Lower lobe of right lung (tissue), 2 donors: ENCODE measurements at regions not wholly inside any gene's neighbourhood (a gene's known extent, or its start where the extent isn't known, plus 50 kb on each side); places are given as distances from the start of the nearest gene placed in this dataset.

ENCODE experiments used
- ATAC-seq, 2 donors: fragments of 200-7000 bp; cut with Tn5 transposase; one replicate each; pipeline ENCODE4 v1.9.1; 2020 to 2022; ENCODE audit warnings: mild to moderate bottlenecking in 2 of 2, moderate library complexity in 2 of 2
- DNase-seq: peaks from one replicate; pipeline ENCODE4 v3.0.0-alpha.2; 2020
- H3K27ac ChIP-seq: fragments of 200-600 bp; one replicate; pipeline ENCODE4 v1.8.0; 2022
- H3K27me3 ChIP-seq: fragments of 200-600 bp; one replicate; pipeline ENCODE4 v1.8.0; 2022; ENCODE audit warnings: low read depth
- H3K36me3 ChIP-seq: fragments of 200-600 bp; one replicate; pipeline ENCODE4 v1.8.0; 2022; ENCODE audit warnings: mild to moderate bottlenecking
- H3K4me1 ChIP-seq: fragments of 200-600 bp; one replicate; pipeline ENCODE4 v1.8.0; 2022
- H3K4me3 ChIP-seq: fragments of 200-600 bp; one replicate; pipeline ENCODE4 v1.8.0; 2022; ENCODE audit warnings: mild to moderate bottlenecking
- H3K9me3 ChIP-seq: fragments of 200-600 bp; one replicate; pipeline ENCODE4 v1.8.0; 2022
- intact Hi-C: fragments of 100-400 bp; cut with DNase I; formaldehyde crosslinking; loops from one replicate; pipeline ENCODE4 v1.11.0; 2022
- TF ChIP-seq, protein P1 (sequence below): fragments of 200-600 bp; IDR thresholded peaks from one replicate; pipeline ENCODE4 v1.8.0; 2022; ENCODE audit warnings: antibody characterized with exemption, mild to moderate bottlenecking
- donor health status: DM: no; HTN: yes; CAD: no; lungs with severe emphysema.

DNA sequence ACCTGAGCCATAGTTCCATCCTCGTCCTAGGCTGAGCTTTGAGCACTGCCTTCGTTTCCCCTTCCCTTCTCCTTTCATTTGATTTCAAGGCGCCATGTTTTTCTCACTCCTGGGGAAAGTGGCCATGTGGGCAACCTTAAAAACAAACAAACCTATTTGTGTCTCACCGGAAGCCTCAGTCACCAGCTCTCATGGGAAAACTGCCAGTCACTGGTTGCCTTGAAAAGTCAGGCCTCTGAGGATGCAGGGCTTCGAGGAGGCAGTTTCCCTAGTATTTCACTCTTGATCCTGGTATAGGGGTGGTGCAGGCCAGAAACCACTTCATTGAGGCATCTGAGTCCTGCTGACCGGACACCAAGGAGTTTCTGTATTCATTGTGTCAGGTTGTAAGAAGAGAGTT lies 59.2 kb upstream of the TRIB2 start:
- intact Hi-C loops = no loop called here
- H3K4me3 ChIP-seq = no peak overlapping the region
- no peaks in the 10 kb centered on the region for H3K4me1 ChIP-seq
- H3K36me3 ChIP-seq = no peaks in the 10 kb centered on the region
- no peaks in the 10 kb centered on the region for H3K9me3 ChIP-seq
- TF ChIP-seq, protein P1, sequence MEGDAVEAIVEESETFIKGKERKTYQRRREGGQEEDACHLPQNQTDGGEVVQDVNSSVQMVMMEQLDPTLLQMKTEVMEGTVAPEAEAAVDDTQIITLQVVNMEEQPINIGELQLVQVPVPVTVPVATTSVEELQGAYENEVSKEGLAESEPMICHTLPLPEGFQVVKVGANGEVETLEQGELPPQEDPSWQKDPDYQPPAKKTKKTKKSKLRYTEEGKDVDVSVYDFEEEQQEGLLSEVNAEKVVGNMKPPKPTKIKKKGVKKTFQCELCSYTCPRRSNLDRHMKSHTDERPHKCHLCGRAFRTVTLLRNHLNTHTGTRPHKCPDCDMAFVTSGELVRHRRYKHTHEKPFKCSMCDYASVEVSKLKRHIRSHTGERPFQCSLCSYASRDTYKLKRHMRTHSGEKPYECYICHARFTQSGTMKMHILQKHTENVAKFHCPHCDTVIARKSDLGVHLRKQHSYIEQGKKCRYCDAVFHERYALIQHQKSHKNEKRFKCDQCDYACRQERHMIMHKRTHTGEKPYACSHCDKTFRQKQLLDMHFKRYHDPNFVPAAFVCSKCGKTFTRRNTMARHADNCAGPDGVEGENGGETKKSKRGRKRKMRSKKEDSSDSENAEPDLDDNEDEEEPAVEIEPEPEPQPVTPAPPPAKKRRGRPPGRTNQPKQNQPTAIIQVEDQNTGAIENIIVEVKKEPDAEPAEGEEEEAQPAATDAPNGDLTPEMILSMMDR = no peak
- H3K27ac ChIP-seq = no peak overlapping the region
- DNase-seq (no peak), ATAC-seq (no peak)
- no peaks in the 10 kb centered on the region for H3K27me3 ChIP-seq

GRCh38 chr2:12658310-12658945 lies 58.3 kb upstream of the TRIB2 start:
- ATAC-seq = peak in 1 of 2 donors; percentile 32
- no peak overlapping the region for H3K27ac ChIP-seq
- intact Hi-C loops = no loop called here

DNA sequence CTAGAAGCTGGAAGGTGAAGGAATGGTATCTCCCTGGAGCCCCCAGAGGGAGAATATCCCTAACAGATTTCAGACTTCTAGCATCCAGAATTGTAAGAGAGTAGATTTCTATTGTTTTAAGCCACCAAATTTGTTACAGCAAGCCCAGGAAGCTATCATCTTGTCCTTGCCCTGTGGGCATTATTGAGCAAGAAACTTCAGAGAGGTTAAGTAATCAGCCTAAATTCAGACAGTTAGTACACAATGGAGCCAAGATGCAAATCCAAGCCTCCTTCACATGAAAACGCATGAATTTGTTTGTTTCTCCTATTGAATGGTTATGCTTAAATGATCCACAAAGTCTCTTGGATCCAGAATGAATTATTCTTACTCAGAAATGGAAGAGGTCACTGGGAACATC lies 55.2 kb upstream of the TRIB2 start:
- Histone ChIP-seq H3K27me3 (no peaks in the 10 kb centered on the region), H3K9me3 (peaks cover 10% of the 10 kb centered on the region), H3K4me3 (no peak overlapping the region), H3K36me3 (no peaks in the 10 kb centered on the region), H3K27ac (no peak overlapping the region), H3K4me1 (peaks cover 4% of the 10 kb centered on the region)
- intact Hi-C loops = no loop called here
- DNase-seq (no peak), ATAC-seq (no peak)
- TF ChIP-seq, protein P1 = no peak

More at GRCh38 chr2:12658310-12658945, 58.3 kb upstream of the TRIB2 start:
- Histone ChIP-seq H3K9me3 (no peaks in the 10 kb centered on the region), H3K4me3 (no peak overlapping the region), H3K27me3 (no peaks in the 10 kb centered on the region), H3K36me3 (no peaks in the 10 kb centered on the region), H3K4me1 (no peaks in the 10 kb centered on the region)
- DNase-seq = no peak
- TF ChIP-seq, protein P1 = no peak

GRCh38 chr2:12663306-12664037 lies 53.3 kb upstream of the TRIB2 start:
- Histone ChIP-seq H3K27ac (no peak overlapping the region), H3K4me1 (peaks cover 4% of the 10 kb centered on the region)
- intact Hi-C loops = no loop called here

DNA sequence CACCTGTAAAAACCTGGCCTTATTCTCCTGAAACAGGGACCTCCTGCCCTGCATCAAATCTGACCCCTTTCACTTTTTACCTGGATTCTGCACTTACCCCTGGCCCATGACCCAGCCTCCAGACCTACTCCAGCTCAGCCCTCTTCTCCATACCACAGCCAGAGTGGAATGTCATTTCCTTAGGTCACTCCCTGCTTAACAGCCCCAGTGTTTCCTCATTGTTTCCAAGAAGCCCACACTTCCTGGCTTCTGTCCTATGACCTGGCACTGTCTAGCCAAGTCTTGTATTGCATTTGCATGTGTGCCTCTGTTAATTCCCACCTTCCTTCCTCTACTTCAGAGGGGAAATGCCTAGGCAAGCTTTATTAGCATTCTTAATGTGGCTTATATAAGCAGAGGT lies 51.4 kb upstream of the TRIB2 start:
- H3K4me1 ChIP-seq = peaks cover 4% of the 10 kb centered on the region
- no peaks in the 10 kb centered on the region for H3K27me3 ChIP-seq
- no peak overlapping the region for H3K4me3 ChIP-seq
- intact Hi-C loops = no loop called here
- H3K9me3 ChIP-seq = peaks cover 20% of the 10 kb centered on the region
- DNase-seq (no peak), ATAC-seq (peak; percentile 65 to 66)
- no peaks in the 10 kb centered on the region for H3K36me3 ChIP-seq
- H3K27ac ChIP-seq = no peak overlapping the region
- TF ChIP-seq, protein P1 = no peak

More at GRCh38 chr2:12663306-12664037, 53.3 kb upstream of the TRIB2 start:
- ATAC-seq = peak in 1 of 2 donors; percentile 32
- TF ChIP-seq, protein P1 = no peak
- DNase-seq = no peak
- no peak overlapping the region for H3K4me3 ChIP-seq
- H3K27me3 ChIP-seq = no peaks in the 10 kb centered on the region
- no peaks in the 10 kb centered on the region for H3K36me3 ChIP-seq
- H3K9me3 ChIP-seq = peaks cover 20% of the 10 kb centered on the region
